Smooth muscle cell (in vitro differentiated cells): ENCODE measurements at regions not wholly inside any gene's neighbourhood (a gene's known extent, or its start where the extent isn't known, plus 50 kb on each side); places are given as distances from the start of the nearest gene placed in this dataset.

Experiments
- DNase-seq: peaks from one replicate; lab custom pipeline; 2025; ENCODE audit not compliant: unreplicated experiment; lab: John Stamatoyannopoulos, UW
- H2AFZ ChIP-seq: fragments of 200-600 bp; sonication (generic); 2 replicates; pipeline ENCODE4 v1.6.0; 2016; ENCODE audit warnings: antibody characterized with exemption, low read depth, mild to moderate bottlenecking
- H3F3A ChIP-seq: fragments of 200-600 bp; sonication (generic); 2 replicates; pipeline ENCODE4 v1.6.0; 2017; ENCODE audit warnings: antibody characterized with exemption, low read depth
- H3K27ac ChIP-seq: fragments of 200-600 bp; sonication (generic); 2 replicates; pipeline ENCODE4 v1.5.1; 2016; ENCODE audit warnings: low read depth, mild to moderate bottlenecking
- H3K27me3 ChIP-seq: fragments of 200-600 bp; sonication (generic); 2 replicates; pipeline ENCODE4 v1.6.1; 2016; ENCODE audit warnings: low read depth, mild to moderate bottlenecking
- H3K36me3 ChIP-seq: fragments of 200-600 bp; sonication (generic); 2 replicates; pipeline ENCODE4 v1.5.1; 2016; ENCODE audit warnings: low read depth
- H3K4me1 ChIP-seq: fragments of 200-600 bp; sonication (generic); 2 replicates; pipeline ENCODE4 v1.5.1; 2016; ENCODE audit warnings: low read depth
- H3K4me2 ChIP-seq: fragments of 200-600 bp; sonication (generic); 2 replicates; pipeline ENCODE4 v1.6.0; 2016; ENCODE audit warnings: mild to moderate bottlenecking
- H3K4me3 ChIP-seq: fragments of 200-600 bp; sonication (generic); 2 replicates; pipeline ENCODE4 v1.5.1; 2016; ENCODE audit warnings: mild to moderate bottlenecking
- H3K79me2 ChIP-seq: fragments of 200-600 bp; sonication (generic); 2 replicates; pipeline ENCODE4 v1.6.0; 2016; ENCODE audit warnings: low read depth, mild to moderate bottlenecking
- H3K9ac ChIP-seq: fragments of 200-600 bp; sonication (generic); 2 replicates; pipeline ENCODE4 v1.6.0; 2016; ENCODE audit warnings: low read depth
- H3K9me3 ChIP-seq: fragments of 200-600 bp; sonication (generic); replicated peaks from 2 replicates; pipeline ENCODE4 v1.5.1; 2016; ENCODE audit warnings: low read depth
- H4K20me1 ChIP-seq: fragments of 200-600 bp; sonication (generic); 2 replicates; pipeline ENCODE4 v1.6.0; 2016; ENCODE audit warnings: low read depth
- CTCF ChIP-seq: fragments of 200-600 bp; sonication (generic); IDR thresholded peaks from 2 replicates; pipeline ENCODE4 v1.5.1; 2017; ENCODE audit warnings: borderline replicate concordance, mild to moderate bottlenecking, antibody characterized with exemption; ENCODE audit not compliant: insufficient read depth, poor library complexity, severe bottlenecking
- WGBS: methylation state at CpG from one replicate; pipeline ENCODE4 v1.1.7; 2016; ENCODE audit warnings: low lambda C conversion rate; 5-methylcytosine and 5-hydroxymethylcytosine counted together

DNA sequence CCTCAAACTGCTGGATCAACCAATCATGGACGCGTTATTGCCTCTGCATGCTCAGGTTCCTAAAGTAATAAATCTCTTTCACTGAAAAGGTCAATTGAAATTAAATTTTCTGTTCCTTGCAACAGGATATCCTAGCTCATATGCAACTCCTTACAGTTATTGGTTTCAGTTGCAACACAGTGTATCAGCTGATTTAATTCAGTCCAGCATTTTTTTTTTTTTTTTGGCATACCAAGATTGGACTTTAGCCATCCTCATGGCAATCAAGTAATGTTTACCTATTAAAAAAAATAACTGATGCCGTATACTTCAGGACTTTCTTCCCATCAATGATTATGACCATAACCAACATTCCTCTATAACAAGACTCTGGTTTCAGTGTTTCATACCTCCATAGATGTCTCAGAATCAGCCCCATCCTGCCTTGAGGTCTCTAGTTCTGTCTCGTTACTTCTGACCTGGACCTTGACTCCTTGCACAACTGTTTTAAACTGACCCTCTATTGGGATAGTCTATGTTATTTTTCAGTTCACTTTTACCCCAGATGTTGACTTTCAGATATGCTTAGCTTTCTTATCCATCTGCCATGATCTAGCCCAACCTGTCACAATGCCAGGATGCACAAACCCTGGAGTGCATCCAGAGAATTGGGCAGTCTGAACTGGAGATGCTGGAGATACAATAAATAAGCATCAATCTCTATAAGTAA, 265.0 kb upstream of the GADL1 start:
- H3K4me3 ChIP-seq: no peak overlapping the region
- H3K27ac ChIP-seq: no peak overlapping the region
- no peaks in the 10 kb centered on the region for H3K4me1 ChIP-seq
- no peaks in the 10 kb centered on the region for H3K79me2 ChIP-seq
- WGBS: 99% methylated on average over 4 of the region's 4 CpGs
- no peak overlapping the region for H3K9ac ChIP-seq
- H4K20me1 ChIP-seq: no peaks in the 10 kb centered on the region
- no peak for TF ChIP-seq CTCF
- no peak overlapping the region for H2AFZ ChIP-seq
- H3F3A ChIP-seq: no peaks in the 10 kb centered on the region
- DNase-seq: no peak
- no peaks in the 10 kb centered on the region for H3K9me3 ChIP-seq
- no peaks in the 10 kb centered on the region for H3K27me3 ChIP-seq
- H3K4me2 ChIP-seq: no peak overlapping the region
- H3K36me3 ChIP-seq: no peaks in the 10 kb centered on the region

GRCh38 chr3:31161889-31162288, 267.4 kb upstream of the GADL1 start:
- H3K9ac ChIP-seq: no peak overlapping the region
- TF ChIP-seq CTCF: no peak
- no peaks in the 10 kb centered on the region for H3K79me2 ChIP-seq
- H3K4me1 ChIP-seq: peaks cover 18% of the 10 kb centered on the region
- H4K20me1 ChIP-seq: no peaks in the 10 kb centered on the region
- H3K27me3 ChIP-seq: no peaks in the 10 kb centered on the region
- H3K36me3 ChIP-seq: no peaks in the 10 kb centered on the region
- H3K4me3 ChIP-seq: no peak overlapping the region
- H2AFZ ChIP-seq: no peak overlapping the region
- no peak for DNase-seq
- no peak overlapping the region for H3K4me2 ChIP-seq
- H3F3A ChIP-seq: peaks cover 10% of the 10 kb centered on the region
- no peak overlapping the region for H3K27ac ChIP-seq
- H3K9me3 ChIP-seq: no peaks in the 10 kb centered on the region

DNA sequence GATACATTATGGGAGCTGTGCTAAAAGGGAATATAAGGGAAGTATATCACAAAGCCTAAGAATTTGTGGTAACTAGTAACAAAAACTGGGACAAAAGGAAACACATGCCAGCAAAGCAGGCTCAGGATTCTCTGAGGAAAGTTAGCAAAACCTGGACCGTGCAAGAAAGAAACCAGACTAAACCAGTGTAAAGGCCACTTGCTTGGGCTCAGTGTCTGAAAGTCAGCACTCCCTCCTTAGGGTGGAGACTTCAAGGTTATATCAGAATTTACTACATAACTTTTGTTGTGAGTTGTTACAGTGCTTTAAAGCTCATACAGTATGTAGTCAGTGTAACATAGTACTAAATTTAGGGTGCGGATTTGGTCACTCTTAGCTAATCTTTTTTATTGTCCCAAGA, 269.9 kb upstream of the GADL1 start:
- no peaks in the 10 kb centered on the region for H4K20me1 ChIP-seq
- DNase-seq: no peak
- WGBS: 68% methylated on average over 2 of the region's 2 CpGs
- peaks cover 12% of the 10 kb centered on the region for H3F3A ChIP-seq
- peaks cover 19% of the 10 kb centered on the region for H3K4me1 ChIP-seq
- no peak overlapping the region for H3K4me2 ChIP-seq
- H3K79me2 ChIP-seq: no peaks in the 10 kb centered on the region
- H3K9me3 ChIP-seq: no peaks in the 10 kb centered on the region
- no peaks in the 10 kb centered on the region for H3K36me3 ChIP-seq
- no peak overlapping the region for H3K4me3 ChIP-seq
- H3K27me3 ChIP-seq: no peaks in the 10 kb centered on the region
- H2AFZ ChIP-seq: no peak overlapping the region
- no peak overlapping the region for H3K27ac ChIP-seq
- no peak overlapping the region for H3K9ac ChIP-seq
- TF ChIP-seq CTCF: no peak

DNA sequence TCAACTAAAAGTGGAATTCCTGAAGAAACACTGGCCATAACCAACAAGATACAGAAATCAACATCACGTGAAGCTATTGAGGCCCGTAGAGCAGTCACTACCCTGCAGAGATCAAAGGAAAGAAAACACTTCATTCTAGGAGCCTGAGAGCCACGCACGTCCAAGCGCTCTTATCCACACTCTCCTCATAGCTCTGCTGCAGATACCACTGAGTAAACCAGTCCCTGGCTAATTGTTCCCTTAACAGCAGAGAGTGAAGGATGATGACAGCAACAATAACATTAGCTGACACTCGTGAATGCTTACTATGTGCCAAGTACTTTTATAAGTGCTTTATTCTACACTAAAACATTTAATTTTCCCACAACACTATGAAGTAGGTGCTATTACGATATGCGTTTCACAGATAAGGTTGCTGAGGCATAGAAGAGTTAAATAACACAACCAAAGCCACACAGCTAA, 271.0 kb upstream of the GADL1 start:
- Histone ChIP-seq H3K4me3 (no peak overlapping the region), H3K27me3 (no peaks in the 10 kb centered on the region), H2AFZ (peak overlapping the region; percentile 69), H3K79me2 (no peaks in the 10 kb centered on the region), H3K9ac (no peak overlapping the region), H3K4me1 (peaks cover 19% of the 10 kb centered on the region), H3K36me3 (no peaks in the 10 kb centered on the region), H3K9me3 (no peaks in the 10 kb centered on the region), H3F3A (peaks cover 12% of the 10 kb centered on the region), H3K4me2 (peak overlapping the region; percentile 74), H3K27ac (peak overlapping the region; percentile 44), H4K20me1 (no peaks in the 10 kb centered on the region)
- no peak for DNase-seq
- TF ChIP-seq CTCF: no peak
- WGBS: 12% methylated on average over 8 of the region's 8 CpGs
